ENCODE measurements at regions not wholly inside any gene's neighbourhood (a gene's known extent, or its start where the extent isn't known, plus 50 kb on each side); places are given as distances from the start of the nearest gene placed in this dataset.
"Not testable (repeated sequence)": the region's sequence is repeated elsewhere in the genome, so short reads cannot be mapped to it uniquely, and the experiment has no call there.

GRCh38 chr14:55841625-55842024 lies 261.6 kb downstream of the KTN1 start:
- in situ Hi-C loops (cut with HindIII; ENCODE audit: low sequenced_read_pairs): no loop called here

DNA sequence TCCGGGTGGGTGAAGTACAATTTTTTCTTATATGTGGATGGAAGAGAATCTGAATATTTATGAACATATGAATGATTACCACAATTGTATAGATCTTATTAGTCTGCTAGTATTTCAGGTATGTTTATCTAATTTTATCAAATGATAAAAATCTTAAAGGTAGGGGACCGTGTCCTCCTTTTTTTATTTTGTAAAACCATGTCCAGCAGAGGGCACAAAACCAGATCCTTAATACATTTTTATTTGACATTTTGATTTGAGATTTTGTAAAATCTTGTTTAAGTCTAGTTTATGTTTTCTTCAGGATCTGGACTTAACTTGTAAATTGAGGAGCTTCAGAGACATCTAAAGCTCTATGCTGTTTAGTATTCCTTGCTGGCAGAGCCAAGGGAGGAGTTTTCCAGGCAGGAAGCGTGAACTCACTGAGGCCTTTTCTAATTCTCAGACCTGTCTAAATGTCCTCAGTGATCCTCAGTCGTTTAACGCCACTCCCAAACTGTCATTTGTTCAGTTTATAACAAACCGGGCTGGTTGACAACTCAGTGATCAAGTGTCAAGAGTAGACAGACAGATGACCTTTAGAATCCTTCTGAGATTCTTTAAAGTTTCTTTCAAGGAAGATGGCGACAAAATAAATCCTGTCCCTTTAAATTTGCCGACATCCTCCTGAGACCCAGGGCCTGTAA lies 263.9 kb downstream of the KTN1 start:
- in situ Hi-C loops (cut with HindIII; ENCODE audit: low sequenced_read_pairs): no loop called here

GRCh38 chr14:55845963-55846825 lies 266.2 kb downstream of the KTN1 start:
- in situ Hi-C loops (cut with HindIII; ENCODE audit: low sequenced_read_pairs): no loop called here

- in situ Hi-C loops (cut with HindIII; ENCODE audit: low sequenced_read_pairs): no loop called here
These were observed 266.9 kb downstream of the KTN1 start for GRCh38 chr14:55846826-55847446.

GRCh38 chr14:55847766-55848165 lies 267.8 kb downstream of the KTN1 start:
- in situ Hi-C loops (cut with HindIII; ENCODE audit: low sequenced_read_pairs): no loop called here

DNA sequence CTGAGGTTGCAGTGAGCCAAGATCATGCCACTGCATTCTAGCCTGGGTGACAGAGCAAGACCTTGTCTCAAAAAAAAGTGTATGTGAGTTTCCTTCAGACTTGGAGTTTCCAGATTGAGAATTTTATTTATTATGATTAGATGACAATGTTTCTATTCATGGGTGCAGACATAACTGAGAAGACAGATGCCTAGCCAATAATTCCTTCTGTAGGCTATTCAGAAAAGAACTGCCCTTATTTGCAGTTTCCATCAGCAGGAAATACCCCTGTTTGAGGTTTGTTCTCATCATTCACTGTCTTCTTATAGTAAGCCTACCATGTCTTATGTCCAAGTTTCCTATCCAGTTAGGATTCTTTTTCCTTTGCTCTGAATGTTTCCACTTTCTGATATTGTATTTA lies 269.0 kb downstream of the KTN1 start:
- in situ Hi-C loops (cut with HindIII; ENCODE audit: low sequenced_read_pairs): no loop called here

GRCh38 chr14:55849833-55850232 lies 268.4 kb upstream of the PELI2 start:
- in situ Hi-C loops (cut with HindIII; ENCODE audit: low sequenced_read_pairs): loop anchor here (5.0 kb wide), 1 partner anchor 62 kb away; no protein-coding TSS in a partner anchor

GRCh38 chr14:55850825-55851241 lies 267.4 kb upstream of the PELI2 start:
- in situ Hi-C loops (cut with HindIII; ENCODE audit: low sequenced_read_pairs): loop anchor here (5.0 kb wide), 1 partner anchor 61 kb away; no protein-coding TSS in a partner anchor

DNA sequence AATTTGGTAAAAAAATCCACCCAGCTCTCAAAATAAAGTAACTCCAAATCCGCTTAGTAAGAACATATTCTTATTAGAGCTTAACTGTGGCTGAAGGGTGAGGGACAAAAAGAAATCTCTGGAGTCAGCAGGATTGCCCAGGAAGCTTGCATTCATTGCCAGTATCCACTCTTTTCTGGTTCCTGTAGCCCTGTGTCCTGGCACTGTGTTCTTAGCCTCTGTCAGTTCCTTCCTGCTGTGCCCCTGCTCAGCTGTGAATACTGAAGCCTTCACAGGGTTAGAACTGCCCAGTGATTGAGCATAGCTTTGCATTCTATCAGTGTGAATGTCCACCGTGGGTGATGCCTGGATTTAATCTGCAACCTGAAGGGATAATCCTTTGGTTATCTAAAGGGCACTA lies 266.9 kb upstream of the PELI2 start:
- in situ Hi-C loops (cut with HindIII; ENCODE audit: low sequenced_read_pairs): loop anchor here (5.0 kb wide), 1 partner anchor 61 kb away; no protein-coding TSS in a partner anchor

DNA sequence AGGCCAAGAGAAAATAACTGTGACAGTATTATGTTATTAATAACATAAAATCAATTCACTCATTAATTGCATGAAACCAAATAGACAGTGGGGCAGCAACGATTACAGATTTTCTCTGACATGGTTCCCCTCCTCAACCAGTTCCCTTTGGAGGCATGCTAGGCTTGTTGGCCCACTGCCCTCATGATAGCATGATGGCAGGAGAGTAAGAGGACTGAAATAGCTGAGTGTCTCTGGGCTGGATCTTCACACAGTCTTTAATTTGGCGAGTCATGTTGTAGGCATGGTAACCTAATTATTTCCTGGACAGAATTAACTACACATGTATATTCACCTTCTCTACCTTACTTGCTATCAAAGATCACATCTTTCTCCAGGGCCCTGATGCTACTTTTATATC lies 266.2 kb upstream of the PELI2 start:
- in situ Hi-C loops (cut with HindIII; ENCODE audit: low sequenced_read_pairs): loop anchor here (5.0 kb wide), 1 partner anchor 60 kb away; no protein-coding TSS in a partner anchor

GRCh38 chr14:55855751-55856150 lies 262.5 kb upstream of the PELI2 start:
- in situ Hi-C loops (cut with HindIII; ENCODE audit: low sequenced_read_pairs): no loop called here

DNA sequence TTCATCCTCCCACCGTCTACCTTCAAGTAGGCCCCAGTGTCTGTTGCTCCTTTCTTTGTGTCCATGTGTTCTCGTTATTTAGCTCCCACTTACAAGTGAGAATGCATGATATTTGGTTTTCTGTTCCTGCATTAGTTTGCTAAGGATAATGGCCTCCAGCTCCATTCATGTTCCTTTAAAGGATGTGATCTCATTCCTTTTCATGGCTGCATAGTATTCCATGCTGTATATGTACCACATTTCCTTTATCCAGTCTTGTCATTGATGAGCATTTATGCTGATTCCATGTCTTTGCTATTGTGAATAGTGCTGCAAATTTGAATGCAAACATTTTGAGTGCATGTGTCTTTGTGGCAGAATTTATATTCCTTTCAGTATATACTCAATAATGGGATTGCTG lies 259.6 kb upstream of the PELI2 start:
- in situ Hi-C loops (cut with HindIII; ENCODE audit: low sequenced_read_pairs): no loop called here

DNA sequence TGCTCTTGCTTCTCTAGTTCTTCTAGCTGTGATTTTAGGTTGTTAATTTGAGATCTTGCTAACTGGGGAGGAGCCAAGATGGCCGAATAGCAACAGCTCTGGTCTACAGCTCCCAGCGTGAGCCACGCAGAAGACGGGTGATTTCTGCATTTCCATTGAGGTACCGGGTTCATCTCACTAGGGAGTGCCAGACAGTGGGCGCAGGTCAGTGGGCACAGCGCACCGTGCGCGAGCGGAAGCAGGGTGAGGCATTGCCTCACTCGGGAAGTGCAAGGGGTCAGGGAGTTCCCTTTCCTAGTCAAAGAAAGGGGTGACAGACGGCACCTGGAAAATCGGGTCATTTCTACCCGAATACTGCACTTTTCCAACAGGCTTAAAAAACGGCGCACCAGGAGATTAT lies 256.6 kb upstream of the PELI2 start:
- in situ Hi-C loops (cut with HindIII; ENCODE audit: low sequenced_read_pairs): not testable (repeated sequence)

GRCh38 chr14:55864890-55865655 lies 253.1 kb upstream of the PELI2 start:
- in situ Hi-C loops (cut with HindIII; ENCODE audit: low sequenced_read_pairs): no loop called here

DNA sequence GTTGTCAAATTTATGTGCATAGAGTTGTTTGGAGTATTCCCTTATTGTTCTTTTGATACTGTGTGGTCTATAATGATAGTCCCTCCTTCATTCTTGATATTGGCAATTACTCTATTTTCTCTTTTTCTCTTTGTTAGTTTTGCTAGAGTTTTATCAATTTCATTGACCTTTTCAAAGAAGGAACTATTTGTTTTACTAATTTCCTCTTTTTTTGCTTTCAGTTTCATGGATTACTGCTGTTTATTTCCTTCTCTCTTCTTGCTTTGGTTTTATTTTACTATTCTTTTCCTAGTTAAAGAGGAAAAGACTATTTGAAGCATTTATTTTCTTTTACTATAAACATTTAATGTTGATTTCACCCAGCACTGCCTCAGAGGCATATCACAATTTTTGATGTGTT lies 250.9 kb upstream of the PELI2 start:
- in situ Hi-C loops (cut with HindIII; ENCODE audit: low sequenced_read_pairs): no loop called here

GRCh38 chr14:55867719-55868118 lies 250.5 kb upstream of the PELI2 start:
- in situ Hi-C loops (cut with HindIII; ENCODE audit: low sequenced_read_pairs): no loop called here

GRCh38 chr14:55869397-55870049 lies 248.7 kb upstream of the PELI2 start:
- in situ Hi-C loops (cut with HindIII; ENCODE audit: low sequenced_read_pairs): no loop called here

- in situ Hi-C loops (cut with HindIII; ENCODE audit: low sequenced_read_pairs): no loop called here
These were observed 245.0 kb upstream of the PELI2 start for GRCh38 chr14:55873169-55873568.

DNA sequence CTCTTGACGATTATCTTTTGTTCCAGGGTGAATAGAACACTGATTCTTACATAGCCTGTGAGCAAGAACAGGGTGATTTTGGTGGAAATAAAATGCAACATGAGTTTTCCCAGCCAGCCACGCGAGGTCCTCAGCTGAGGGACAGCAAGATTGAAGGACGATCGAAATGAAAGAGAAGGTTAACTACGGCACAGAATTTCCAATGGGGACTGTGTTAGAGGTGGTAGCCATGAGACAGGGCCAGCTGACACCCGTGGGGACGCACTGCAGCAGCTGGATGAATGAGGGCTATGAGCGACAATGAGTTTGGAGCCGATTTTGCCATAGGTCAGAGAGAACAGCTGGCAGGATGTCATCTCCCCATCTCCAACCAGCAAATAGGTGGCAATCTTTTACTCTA lies 243.4 kb upstream of the PELI2 start:
- in situ Hi-C loops (cut with HindIII; ENCODE audit: low sequenced_read_pairs): no loop called here

GRCh38 chr14:55877942-55878341 lies 240.3 kb upstream of the PELI2 start:
- in situ Hi-C loops (cut with HindIII; ENCODE audit: low sequenced_read_pairs): no loop called here

Data from endothelial cell of hepatic sinusoid (primary cell).